ENCODE measurements at regions not wholly inside any gene's neighbourhood (a gene's known extent, or its start where the extent isn't known, plus 50 kb on each side); places are given as distances from the start of the nearest gene placed in this dataset.

DNA sequence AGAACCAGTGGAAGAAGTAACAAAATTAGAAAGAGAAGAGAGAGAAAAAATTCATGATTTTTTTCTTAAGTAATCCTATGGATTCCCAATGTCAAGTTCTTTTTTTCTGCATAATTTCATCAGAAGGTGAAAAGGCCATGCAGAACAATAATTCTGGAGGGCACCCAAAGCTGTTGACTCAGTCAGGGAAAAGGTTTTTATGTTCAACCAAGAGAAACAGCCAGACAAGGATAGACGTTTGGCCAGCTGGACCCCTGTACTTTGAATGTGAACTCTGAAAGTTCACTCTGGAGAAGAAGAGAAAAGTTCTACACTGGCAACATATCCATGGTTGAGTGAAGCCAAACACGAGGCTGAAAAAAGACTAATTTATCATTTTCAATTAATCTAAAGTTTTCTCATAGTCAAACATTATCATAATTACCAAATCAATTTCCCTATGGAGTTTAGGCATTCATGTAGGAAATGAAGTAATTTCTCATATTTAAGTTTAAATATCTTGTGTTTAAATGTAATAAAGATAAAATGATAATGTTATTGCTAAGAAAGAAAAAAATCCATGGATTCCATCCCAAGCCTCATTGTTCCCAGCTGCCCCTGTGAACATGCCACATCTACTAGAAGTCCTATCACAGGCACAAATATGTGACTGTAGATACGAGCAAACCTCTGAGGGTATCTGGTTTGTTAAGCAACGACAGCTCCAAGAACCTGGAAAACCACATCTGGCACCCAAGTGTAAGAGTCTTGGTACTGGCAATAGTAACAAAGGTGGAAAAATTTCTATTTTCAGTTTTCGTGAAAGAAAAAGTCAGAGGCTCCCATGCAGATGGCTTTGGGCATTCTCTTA is 742.7 kb upstream of the ACVR2A start:
- TF ChIP-seq, protein P1, sequence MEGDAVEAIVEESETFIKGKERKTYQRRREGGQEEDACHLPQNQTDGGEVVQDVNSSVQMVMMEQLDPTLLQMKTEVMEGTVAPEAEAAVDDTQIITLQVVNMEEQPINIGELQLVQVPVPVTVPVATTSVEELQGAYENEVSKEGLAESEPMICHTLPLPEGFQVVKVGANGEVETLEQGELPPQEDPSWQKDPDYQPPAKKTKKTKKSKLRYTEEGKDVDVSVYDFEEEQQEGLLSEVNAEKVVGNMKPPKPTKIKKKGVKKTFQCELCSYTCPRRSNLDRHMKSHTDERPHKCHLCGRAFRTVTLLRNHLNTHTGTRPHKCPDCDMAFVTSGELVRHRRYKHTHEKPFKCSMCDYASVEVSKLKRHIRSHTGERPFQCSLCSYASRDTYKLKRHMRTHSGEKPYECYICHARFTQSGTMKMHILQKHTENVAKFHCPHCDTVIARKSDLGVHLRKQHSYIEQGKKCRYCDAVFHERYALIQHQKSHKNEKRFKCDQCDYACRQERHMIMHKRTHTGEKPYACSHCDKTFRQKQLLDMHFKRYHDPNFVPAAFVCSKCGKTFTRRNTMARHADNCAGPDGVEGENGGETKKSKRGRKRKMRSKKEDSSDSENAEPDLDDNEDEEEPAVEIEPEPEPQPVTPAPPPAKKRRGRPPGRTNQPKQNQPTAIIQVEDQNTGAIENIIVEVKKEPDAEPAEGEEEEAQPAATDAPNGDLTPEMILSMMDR (conservative IDR thresholded peaks at IDR 0.05; ENCODE audit: low read depth, low read length): no peak
- no peak for TF ChIP-seq EZH2 (IDR thresholded peaks at IDR 0.05; ENCODE audit: borderline replicate concordance, low read depth, low read length, poor library complexity, severe bottlenecking)
